GM23248 (cell line): ENCODE measurements at regions not wholly inside any gene's neighbourhood (a gene's known extent, or its start where the extent isn't known, plus 50 kb on each side); places are given as distances from the start of the nearest gene placed in this dataset.

Experiments
- DNase-seq: peaks from one replicate; pipeline ENCODE4 v3.0.0-alpha.2; 2015
- H2AFZ ChIP-seq: fragments of 200-600 bp; sonication (generic); 2 replicates; pipeline ENCODE4 v1.6.1; 2016; ENCODE audit warnings: antibody characterized with exemption
- H3F3A ChIP-seq: fragments of 200-600 bp; sonication (generic); 2 replicates; pipeline ENCODE4 v1.6.1; 2016; ENCODE audit warnings: mild to moderate bottlenecking, antibody characterized with exemption, mixed run types; ENCODE audit not compliant: insufficient read depth
- H3K27ac ChIP-seq: fragments of 200-600 bp; sonication (generic); 2 replicates; pipeline ENCODE4 v1.5.1; 2016; ENCODE audit warnings: mild to moderate bottlenecking
- H3K27me3 ChIP-seq: fragments of 200-600 bp; sonication (generic); replicated peaks from 2 replicates; pipeline ENCODE4 v1.6.1; 2016; ENCODE audit warnings: mild to moderate bottlenecking; ENCODE audit not compliant: insufficient read depth
- H3K36me3 ChIP-seq: fragments of 200-600 bp; sonication (generic); 2 replicates; pipeline ENCODE4 v1.6.1; 2016; ENCODE audit warnings: low read depth, mild to moderate bottlenecking
- H3K4me1 ChIP-seq: fragments of 200-600 bp; sonication (generic); 2 replicates; pipeline ENCODE4 v1.6.1; 2016; ENCODE audit warnings: mild to moderate bottlenecking; ENCODE audit not compliant: insufficient read depth
- H3K4me2 ChIP-seq: fragments of 200-600 bp; sonication (generic); one replicate; pipeline ENCODE4 v1.6.1; 2016; ENCODE audit warnings: mild to moderate bottlenecking; ENCODE audit not compliant: unreplicated experiment
- H3K4me3 ChIP-seq: fragments of 200-600 bp; sonication (generic); 2 replicates; pipeline ENCODE4 v1.5.1; 2016; ENCODE audit warnings: mild to moderate bottlenecking
- H3K79me2 ChIP-seq: fragments of 200-600 bp; sonication (generic); 2 replicates; pipeline ENCODE4 v1.6.1; 2016; ENCODE audit warnings: mild to moderate bottlenecking; ENCODE audit not compliant: insufficient read depth
- H3K9ac ChIP-seq: fragments of 200-600 bp; sonication (generic); 2 replicates; pipeline ENCODE4 v1.6.1; 2016; ENCODE audit warnings: mild to moderate bottlenecking
- H3K9me2 ChIP-seq: fragments of 200-600 bp; sonication (generic); 2 replicates; pipeline ENCODE4 v1.6.1; 2016; ENCODE audit warnings: mixed run types, mild to moderate bottlenecking, moderate library complexity; ENCODE audit not compliant: insufficient read depth
- H3K9me3 ChIP-seq: fragments of 200-600 bp; sonication (generic); one replicate; pipeline ENCODE4 v1.6.1; 2017; ENCODE audit warnings: low read depth
- H4K20me1 ChIP-seq: fragments of 200-600 bp; sonication (generic); 2 replicates; pipeline ENCODE4 v1.6.0; 2016; ENCODE audit not compliant: insufficient read depth
- EZH2 ChIP-seq: fragments of 200-600 bp; sonication (generic); IDR thresholded peaks from 2 replicates; pipeline ENCODE4 v1.6.1; 2018; ENCODE audit warnings: antibody characterized with exemption, mild to moderate bottlenecking; ENCODE audit not compliant: insufficient read depth, poor library complexity, severe bottlenecking
- EZH2phosphoT487 ChIP-seq: fragments of 200-600 bp; sonication (generic); IDR thresholded peaks from 2 replicates; pipeline ENCODE4 v1.6.1; 2018; ENCODE audit warnings: antibody characterized with exemption, moderate library complexity, mild to moderate bottlenecking, low read depth; ENCODE audit not compliant: insufficient read depth
- WGBS, 2 experiments: methylation state at CpG; one replicate each; pipeline ENCODE4 v1.1.6; 2015 to 2017; ENCODE audit warnings: low lambda C conversion rate in 2 of 2, low coverage in 1 of 2; ENCODE audit errors: missing lambda C conversion rate in 2 of 2; 5-methylcytosine and 5-hydroxymethylcytosine counted together
- in situ Hi-C: fragments of 300-500 bp; cut with MboI; formaldehyde crosslinking; loops from 2 replicates; pipeline ENCODE4 v1.15.0; 2020

GRCh38 chr17:36813957-36814563 is 123.2 kb upstream of the LHX1 start:
- H3K9me3 ChIP-seq = no peaks in the 10 kb centered on the region
- H3F3A ChIP-seq = no peaks in the 10 kb centered on the region
- 47% methylated on average over 16 to 18 of the region's 18 CpGs for WGBS, 2 experiments
- H3K4me3 ChIP-seq = no peak overlapping the region
- no peaks in the 10 kb centered on the region for H4K20me1 ChIP-seq
- no peak for DNase-seq
- no peak overlapping the region for H3K27ac ChIP-seq
- H3K4me1 ChIP-seq = no peaks in the 10 kb centered on the region
- TF ChIP-seq EZH2phosphoT487 (no peak), EZH2 (no peak)
- no peaks in the 10 kb centered on the region for H3K9me2 ChIP-seq
- H3K4me2 ChIP-seq = no peak overlapping the region
- H3K27me3 ChIP-seq = peaks cover 46% of the 10 kb centered on the region
- no peak overlapping the region for H3K9ac ChIP-seq
- no peaks in the 10 kb centered on the region for H3K36me3 ChIP-seq
- in situ Hi-C loops = no loop called here
- no peaks in the 10 kb centered on the region for H3K79me2 ChIP-seq
- no peak overlapping the region for H2AFZ ChIP-seq

DNA sequence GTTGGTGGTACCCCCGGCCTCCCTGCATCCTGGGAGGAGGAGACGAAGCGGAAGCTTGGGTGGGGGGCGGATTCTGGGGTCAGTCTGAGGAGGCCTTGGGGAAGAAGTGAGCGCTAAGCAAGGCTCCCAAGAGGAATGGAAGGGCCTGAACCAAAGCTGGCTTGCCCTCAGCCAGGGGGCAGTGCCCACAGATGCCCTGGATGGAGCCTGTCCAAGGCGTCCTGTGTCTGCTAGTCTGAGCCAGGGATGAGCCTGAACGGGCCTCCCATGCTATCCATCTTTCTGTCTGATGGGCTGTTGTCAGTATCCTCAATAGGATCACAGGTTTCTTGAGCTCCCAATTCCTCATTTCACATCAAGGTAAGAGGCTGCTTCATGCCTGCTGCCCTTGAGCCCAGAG is 122.3 kb upstream of the LHX1 start:
- in situ Hi-C loops = no loop called here
- H3K4me3 ChIP-seq = no peak overlapping the region
- TF ChIP-seq EZH2 (no peak), EZH2phosphoT487 (no peak)
- no peaks in the 10 kb centered on the region for H3K79me2 ChIP-seq
- no peak overlapping the region for H3K9ac ChIP-seq
- no peak overlapping the region for H2AFZ ChIP-seq
- peaks cover 37% of the 10 kb centered on the region for H3K27me3 ChIP-seq
- H3K36me3 ChIP-seq = no peaks in the 10 kb centered on the region
- H3K27ac ChIP-seq = no peak overlapping the region
- no peaks in the 10 kb centered on the region for H3K4me1 ChIP-seq
- no peaks in the 10 kb centered on the region for H4K20me1 ChIP-seq
- no peaks in the 10 kb centered on the region for H3F3A ChIP-seq
- 56 to 58% methylated on average over 7 of the region's 7 CpGs for WGBS, 2 experiments
- no peaks in the 10 kb centered on the region for H3K9me3 ChIP-seq
- no peak for DNase-seq
- no peaks in the 10 kb centered on the region for H3K9me2 ChIP-seq
- H3K4me2 ChIP-seq = no peak overlapping the region

DNA sequence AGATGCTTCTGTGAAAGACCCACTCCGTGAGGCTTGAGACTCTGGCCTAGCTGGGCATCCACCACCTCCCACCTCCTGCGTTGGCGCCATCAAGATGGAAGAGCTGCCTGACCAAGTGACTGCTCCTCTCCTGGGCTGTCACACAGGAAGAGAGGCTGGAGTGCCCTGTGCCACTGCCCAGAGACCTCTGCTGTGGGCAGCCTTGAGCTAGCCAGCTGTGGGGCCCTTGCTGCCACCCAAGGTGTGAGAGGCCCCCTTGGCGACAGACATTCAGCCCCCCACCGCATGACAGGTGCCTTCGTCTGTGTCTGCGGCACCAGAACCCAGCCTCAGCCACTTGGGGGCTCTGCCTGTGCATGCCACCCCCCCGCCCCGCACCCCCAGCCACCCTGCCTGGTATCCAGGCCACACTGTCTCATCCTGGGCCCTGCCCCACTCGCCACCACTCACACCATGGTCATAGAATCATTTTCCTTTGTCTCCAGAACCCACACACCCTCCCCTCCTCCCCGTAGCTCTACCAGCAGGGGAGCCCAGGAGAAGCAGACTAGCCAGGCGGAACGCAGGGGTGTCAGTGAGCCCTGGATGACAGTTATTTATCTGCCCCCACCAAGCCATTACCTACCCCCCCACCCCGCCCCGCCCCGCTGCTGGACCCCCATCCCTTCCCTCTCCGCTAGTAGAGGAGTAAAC is 120.9 kb upstream of the LHX1 start:
- H4K20me1 ChIP-seq = no peaks in the 10 kb centered on the region
- no peak overlapping the region for H2AFZ ChIP-seq
- H3K36me3 ChIP-seq = no peaks in the 10 kb centered on the region
- in situ Hi-C loops = no loop called here
- H3K9me2 ChIP-seq = no peaks in the 10 kb centered on the region
- no peak for TF ChIP-seq EZH2phosphoT487
- TF ChIP-seq EZH2 = no peak
- DNase-seq = no peak
- H3K4me2 ChIP-seq = no peak overlapping the region
- WGBS, 2 experiments = 52 to 55% methylated on average over 9 to 17 of the region's 17 CpGs
- H3F3A ChIP-seq = no peaks in the 10 kb centered on the region
- H3K27ac ChIP-seq = no peak overlapping the region
- no peaks in the 10 kb centered on the region for H3K4me1 ChIP-seq
- H3K4me3 ChIP-seq = no peak overlapping the region
- H3K79me2 ChIP-seq = no peaks in the 10 kb centered on the region
- peaks cover 35% of the 10 kb centered on the region for H3K27me3 ChIP-seq
- H3K9ac ChIP-seq = no peak overlapping the region
- no peaks in the 10 kb centered on the region for H3K9me3 ChIP-seq

- H3K79me2 ChIP-seq = no peaks in the 10 kb centered on the region
- no peaks in the 10 kb centered on the region for H3K36me3 ChIP-seq
- no peaks in the 10 kb centered on the region for H3K4me1 ChIP-seq
- no peaks in the 10 kb centered on the region for H3K9me3 ChIP-seq
- H2AFZ ChIP-seq = no peak overlapping the region
- no peak overlapping the region for H3K9ac ChIP-seq
- H3K4me3 ChIP-seq = no peak overlapping the region
- in situ Hi-C loops = no loop called here
- DNase-seq = no peak
- H3K4me2 ChIP-seq = no peak overlapping the region
- no peak for TF ChIP-seq EZH2phosphoT487
- no peak for TF ChIP-seq EZH2
- H3K27me3 ChIP-seq = peaks cover 32% of the 10 kb centered on the region
- H3F3A ChIP-seq = no peaks in the 10 kb centered on the region
- H4K20me1 ChIP-seq = no peaks in the 10 kb centered on the region
- H3K9me2 ChIP-seq = no peaks in the 10 kb centered on the region
- WGBS, 2 experiments = 71 to 76% methylated on average over 15 of the region's 15 CpGs
- H3K27ac ChIP-seq = no peak overlapping the region
Measured at GRCh38 chr17:36816907-36817288, 120.4 kb upstream of the LHX1 start.
